ENCODE measurements at regions not wholly inside any gene's neighbourhood (a gene's known extent, or its start where the extent isn't known, plus 50 kb on each side); places are given as distances from the start of the nearest gene placed in this dataset.
"Not testable (repeated sequence)": the region's sequence is repeated elsewhere in the genome, so short reads cannot be mapped to it uniquely, and the experiment has no call there.

DNA sequence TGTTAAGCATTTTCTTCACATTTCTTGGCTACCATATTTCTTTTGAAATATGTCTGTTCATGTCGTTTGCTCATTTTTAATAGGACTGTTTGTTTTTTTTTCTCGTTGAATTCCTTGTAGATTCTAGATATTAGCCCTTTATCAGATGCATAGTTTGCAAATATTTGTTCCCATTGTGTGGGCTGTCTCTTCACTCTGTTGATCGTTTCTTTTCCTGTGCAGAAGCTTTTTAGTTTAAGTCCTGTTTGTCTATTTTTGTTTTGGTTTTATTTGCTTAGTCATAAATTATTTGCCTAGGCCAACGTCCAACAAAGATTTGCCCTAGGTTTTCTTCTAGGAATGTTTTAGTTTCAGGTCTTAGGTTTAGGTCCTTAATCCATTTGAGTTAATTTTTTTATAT is 1494.7 kb downstream of the SUCLG1 start:
- DNase-seq, result no peak
- Histone ChIP-seq H3K27me3 (ENCODE audit: insufficient read depth, low read length, poor library complexity) (no peaks in the 10 kb centered on the region), H3K27ac (ENCODE audit: low read length) (no peak overlapping the region), H3K4me1 (ENCODE audit: insufficient read depth, low read length) (no peaks in the 10 kb centered on the region), H3K79me2 (ENCODE audit: insufficient read depth, low read length) (no peaks in the 10 kb centered on the region), H2AFZ (ENCODE audit: low read depth, low read length) (no peak overlapping the region), H3K9ac (ENCODE audit: low read depth, low read length) (no peak overlapping the region), H3K4me3 (ENCODE audit: low read depth in 1 of 2, low read length in 2 of 2) (no peak overlapping the region), H3K36me3 (ENCODE audit: insufficient read depth, low read length) (no peaks in the 10 kb centered on the region), H4K20me1 (ENCODE audit: insufficient read depth, low read length) (no peaks in the 10 kb centered on the region), H3K4me2 (ENCODE audit: insufficient read depth, low read length) (no peak overlapping the region), H3K9me3 (ENCODE audit: insufficient read depth, low read length, severe bottlenecking) (no peaks in the 10 kb centered on the region)
- ATAC-seq (ENCODE audit: insufficient read depth, low read depth), result no peak
- TF ChIP-seq, protein P1, sequence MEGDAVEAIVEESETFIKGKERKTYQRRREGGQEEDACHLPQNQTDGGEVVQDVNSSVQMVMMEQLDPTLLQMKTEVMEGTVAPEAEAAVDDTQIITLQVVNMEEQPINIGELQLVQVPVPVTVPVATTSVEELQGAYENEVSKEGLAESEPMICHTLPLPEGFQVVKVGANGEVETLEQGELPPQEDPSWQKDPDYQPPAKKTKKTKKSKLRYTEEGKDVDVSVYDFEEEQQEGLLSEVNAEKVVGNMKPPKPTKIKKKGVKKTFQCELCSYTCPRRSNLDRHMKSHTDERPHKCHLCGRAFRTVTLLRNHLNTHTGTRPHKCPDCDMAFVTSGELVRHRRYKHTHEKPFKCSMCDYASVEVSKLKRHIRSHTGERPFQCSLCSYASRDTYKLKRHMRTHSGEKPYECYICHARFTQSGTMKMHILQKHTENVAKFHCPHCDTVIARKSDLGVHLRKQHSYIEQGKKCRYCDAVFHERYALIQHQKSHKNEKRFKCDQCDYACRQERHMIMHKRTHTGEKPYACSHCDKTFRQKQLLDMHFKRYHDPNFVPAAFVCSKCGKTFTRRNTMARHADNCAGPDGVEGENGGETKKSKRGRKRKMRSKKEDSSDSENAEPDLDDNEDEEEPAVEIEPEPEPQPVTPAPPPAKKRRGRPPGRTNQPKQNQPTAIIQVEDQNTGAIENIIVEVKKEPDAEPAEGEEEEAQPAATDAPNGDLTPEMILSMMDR (IDR thresholded peaks at IDR 0.05; ENCODE audit: borderline replicate concordance, extremely low read depth, low read length, poor library complexity, severe bottlenecking), result no peak
- TF ChIP-seq EZH2 (IDR thresholded peaks at IDR 0.05; ENCODE audit: borderline replicate concordance, low read depth, low read length, severe bottlenecking), result no peak

DNA sequence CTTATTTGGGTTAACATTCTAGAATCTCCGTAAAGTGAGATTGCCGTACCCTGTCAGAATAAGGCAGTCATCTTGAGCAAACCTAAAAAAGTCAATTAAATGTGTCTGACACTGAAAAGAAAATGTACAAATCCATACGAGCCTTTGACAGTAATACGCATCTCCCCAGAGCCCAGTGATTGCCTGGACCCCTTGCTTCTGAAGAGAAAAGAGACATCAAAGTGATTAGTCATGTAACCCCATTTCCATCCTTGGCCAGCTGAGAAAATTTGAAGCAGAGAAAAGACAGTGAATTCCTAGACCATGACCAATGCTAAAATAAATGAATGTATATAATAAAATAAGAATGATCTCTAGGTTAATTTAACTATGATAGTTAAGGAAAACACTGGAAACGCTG is 1499.4 kb downstream of the SUCLG1 start:
- H3K79me2 ChIP-seq (ENCODE audit: insufficient read depth, low read length), result no peaks in the 10 kb centered on the region
- no peaks in the 10 kb centered on the region for H3K36me3 ChIP-seq (ENCODE audit: insufficient read depth, low read length)
- H2AFZ ChIP-seq (ENCODE audit: low read depth, low read length), result no peak overlapping the region
- H3K4me1 ChIP-seq (ENCODE audit: insufficient read depth, low read length), result no peaks in the 10 kb centered on the region
- ATAC-seq (ENCODE audit: insufficient read depth, low read depth), result no peak
- no peaks in the 10 kb centered on the region for H4K20me1 ChIP-seq (ENCODE audit: insufficient read depth, low read length)
- no peak overlapping the region for H3K27ac ChIP-seq (ENCODE audit: low read length)
- H3K27me3 ChIP-seq (ENCODE audit: insufficient read depth, low read length, poor library complexity), result no peaks in the 10 kb centered on the region
- no peak overlapping the region for H3K4me2 ChIP-seq (ENCODE audit: insufficient read depth, low read length)
- no peak for DNase-seq
- H3K9ac ChIP-seq (ENCODE audit: low read depth, low read length), result no peak overlapping the region
- no peaks in the 10 kb centered on the region for H3K9me3 ChIP-seq (ENCODE audit: insufficient read depth, low read length, severe bottlenecking)
- TF ChIP-seq, protein P1 (IDR thresholded peaks at IDR 0.05; ENCODE audit: borderline replicate concordance, extremely low read depth, low read length, poor library complexity, severe bottlenecking), result no peak
- no peak for TF ChIP-seq EZH2 (IDR thresholded peaks at IDR 0.05; ENCODE audit: borderline replicate concordance, low read depth, low read length, severe bottlenecking)
- H3K4me3 ChIP-seq (ENCODE audit: low read depth in 1 of 2, low read length in 2 of 2), result no peak overlapping the region

DNA sequence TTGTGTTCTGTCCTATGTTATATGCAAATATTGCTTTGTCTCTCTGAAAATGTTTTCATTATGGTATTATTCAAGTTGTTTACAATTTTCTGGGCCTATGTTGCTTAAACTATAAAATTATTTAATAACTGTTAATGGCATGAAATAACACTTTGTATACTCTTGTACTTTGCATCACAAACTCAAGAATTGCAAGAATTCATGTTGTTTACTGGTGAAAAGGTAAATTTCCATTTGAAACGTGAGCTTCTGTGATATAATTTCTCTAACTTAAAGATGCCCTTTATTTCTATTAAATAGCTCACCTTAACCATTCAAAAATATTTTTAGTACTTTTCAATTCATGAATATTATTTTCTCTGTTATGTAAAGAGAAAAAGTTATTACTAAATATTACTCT is 1504.2 kb downstream of the SUCLG1 start:
- H3K4me2 ChIP-seq (ENCODE audit: insufficient read depth, low read length), result no peak overlapping the region
- no peaks in the 10 kb centered on the region for H3K27me3 ChIP-seq (ENCODE audit: insufficient read depth, low read length, poor library complexity)
- no peak overlapping the region for H3K9ac ChIP-seq (ENCODE audit: low read depth, low read length)
- H3K36me3 ChIP-seq (ENCODE audit: insufficient read depth, low read length), result no peaks in the 10 kb centered on the region
- H4K20me1 ChIP-seq (ENCODE audit: insufficient read depth, low read length), result no peaks in the 10 kb centered on the region
- no peaks in the 10 kb centered on the region for H3K4me1 ChIP-seq (ENCODE audit: insufficient read depth, low read length)
- no peaks in the 10 kb centered on the region for H3K9me3 ChIP-seq (ENCODE audit: insufficient read depth, low read length, severe bottlenecking)
- ATAC-seq (ENCODE audit: insufficient read depth, low read depth) (no peak), DNase-seq (no peak)
- no peaks in the 10 kb centered on the region for H3K79me2 ChIP-seq (ENCODE audit: insufficient read depth, low read length)
- no peak overlapping the region for H3K27ac ChIP-seq (ENCODE audit: low read length)
- no peak overlapping the region for H3K4me3 ChIP-seq (ENCODE audit: low read depth in 1 of 2, low read length in 2 of 2)
- TF ChIP-seq, protein P1 (IDR thresholded peaks at IDR 0.05; ENCODE audit: borderline replicate concordance, extremely low read depth, low read length, poor library complexity, severe bottlenecking), result no peak
- no peak for TF ChIP-seq EZH2 (IDR thresholded peaks at IDR 0.05; ENCODE audit: borderline replicate concordance, low read depth, low read length, severe bottlenecking)
- H2AFZ ChIP-seq (ENCODE audit: low read depth, low read length), result no peak overlapping the region

DNA sequence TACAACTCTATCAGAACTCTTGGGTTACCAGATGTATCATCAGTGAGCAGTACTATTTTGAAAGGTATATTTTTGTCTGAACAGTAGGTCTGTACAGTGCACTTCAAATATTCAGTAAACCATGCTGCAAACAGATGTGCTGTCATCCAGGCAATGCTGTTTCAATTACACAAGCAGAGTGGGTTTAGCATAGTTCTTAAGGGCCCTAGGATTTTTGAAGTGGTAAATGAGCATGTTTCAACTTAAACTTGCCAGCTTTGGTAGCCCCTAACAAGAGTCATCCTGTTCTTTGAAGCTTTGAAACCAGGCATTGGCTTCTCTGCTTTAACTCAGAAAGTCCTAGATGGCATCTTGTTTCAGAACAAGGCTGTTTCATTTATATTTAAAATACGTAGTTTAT is 1519.9 kb downstream of the SUCLG1 start:
- no peaks in the 10 kb centered on the region for H3K36me3 ChIP-seq (ENCODE audit: insufficient read depth, low read length)
- no peaks in the 10 kb centered on the region for H4K20me1 ChIP-seq (ENCODE audit: insufficient read depth, low read length)
- H3K4me2 ChIP-seq (ENCODE audit: insufficient read depth, low read length), result no peak overlapping the region
- ATAC-seq (ENCODE audit: insufficient read depth, low read depth) (no peak), DNase-seq (no peak)
- no peaks in the 10 kb centered on the region for H3K79me2 ChIP-seq (ENCODE audit: insufficient read depth, low read length)
- no peaks in the 10 kb centered on the region for H3K9me3 ChIP-seq (ENCODE audit: insufficient read depth, low read length, severe bottlenecking)
- H3K4me1 ChIP-seq (ENCODE audit: insufficient read depth, low read length), result no peaks in the 10 kb centered on the region
- TF ChIP-seq, protein P1 (IDR thresholded peaks at IDR 0.05; ENCODE audit: borderline replicate concordance, extremely low read depth, low read length, poor library complexity, severe bottlenecking), result no peak
- TF ChIP-seq EZH2 (IDR thresholded peaks at IDR 0.05; ENCODE audit: borderline replicate concordance, low read depth, low read length, severe bottlenecking), result no peak
- H3K9ac ChIP-seq (ENCODE audit: low read depth, low read length), result no peak overlapping the region
- no peak overlapping the region for H2AFZ ChIP-seq (ENCODE audit: low read depth, low read length)
- H3K27ac ChIP-seq (ENCODE audit: low read length), result no peak overlapping the region
- H3K27me3 ChIP-seq (ENCODE audit: insufficient read depth, low read length, poor library complexity), result no peaks in the 10 kb centered on the region
- H3K4me3 ChIP-seq (ENCODE audit: low read depth in 1 of 2, low read length in 2 of 2), result no peak overlapping the region

DNA sequence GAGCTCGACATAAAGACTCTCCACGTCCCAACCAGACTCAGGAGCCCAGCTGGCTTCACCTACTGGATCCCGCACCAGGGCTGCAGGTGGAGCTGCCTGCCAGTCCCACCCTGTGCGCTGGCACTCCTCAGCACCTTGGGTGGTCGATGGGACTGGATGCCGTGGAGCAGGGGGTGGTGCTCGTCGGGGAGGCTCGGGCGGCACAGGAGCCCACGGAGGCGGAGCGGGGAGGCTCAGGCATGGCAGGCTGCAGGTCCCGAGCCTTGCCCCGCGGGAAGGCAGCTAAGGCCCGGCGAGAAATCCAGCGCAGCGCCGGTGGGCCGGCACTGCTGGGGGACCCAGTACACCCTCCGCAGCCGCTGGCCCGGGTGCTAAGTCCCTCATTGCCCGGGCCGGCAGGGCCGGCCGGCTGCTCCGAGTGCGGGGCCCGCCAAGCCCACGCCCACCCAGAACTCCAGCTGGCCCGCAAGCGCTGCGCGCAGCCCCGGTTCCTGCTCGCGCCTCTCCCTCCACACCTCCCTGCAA is 1520.7 kb downstream of the SUCLG1 start:
- H3K9ac ChIP-seq (ENCODE audit: low read depth, low read length); H3K4me2 ChIP-seq (ENCODE audit: insufficient read depth, low read length); H3K9me3 ChIP-seq (ENCODE audit: insufficient read depth, low read length, severe bottlenecking); H3K79me2 ChIP-seq (ENCODE audit: insufficient read depth, low read length); H4K20me1 ChIP-seq (ENCODE audit: insufficient read depth, low read length); H3K4me3 ChIP-seq (ENCODE audit: low read depth in 1 of 2, low read length in 2 of 2); H3K27me3 ChIP-seq (ENCODE audit: insufficient read depth, low read length, poor library complexity); H3K36me3 ChIP-seq (ENCODE audit: insufficient read depth, low read length); DNase-seq; H3K4me1 ChIP-seq (ENCODE audit: insufficient read depth, low read length); H3K27ac ChIP-seq (ENCODE audit: low read length); H2AFZ ChIP-seq (ENCODE audit: low read depth, low read length); ATAC-seq (ENCODE audit: insufficient read depth, low read depth): not testable (repeated sequence)
